Stomach (tissue), 4 donors: ENCODE measurements at regions not wholly inside any gene's neighbourhood (a gene's known extent, or its start where the extent isn't known, plus 50 kb on each side); places are given as distances from the start of the nearest gene placed in this dataset.

Source experiments
- EP300 ChIP-seq: sonication (generic); formaldehyde crosslinking; IDR thresholded peaks from one replicate; pipeline ENCODE4 v1.6.1; 2017; ENCODE audit warnings: antibody characterized with exemption
- POLR2AphosphoS5 ChIP-seq, 3 donors: sonication (generic); formaldehyde crosslinking; IDR thresholded peaks; one replicate each; pipeline ENCODE4 v1.6.1; 2016; ENCODE audit warnings: antibody characterized with exemption in 3 of 3
- TF ChIP-seq, protein P1 (sequence below), 7 experiments: fragments of 450-650 bp in 4 of 7; fragments of 200-600 bp in 3 of 7; sonication (generic) in 3 of 7; IDR thresholded peaks; one replicate each; pipeline ENCODE4 v1.5.1; 2016 to 2019; ENCODE audit warnings: antibody characterized with exemption in 7 of 7, control low read depth in 2 of 7, mild to moderate bottlenecking in 1 of 7

DNA sequence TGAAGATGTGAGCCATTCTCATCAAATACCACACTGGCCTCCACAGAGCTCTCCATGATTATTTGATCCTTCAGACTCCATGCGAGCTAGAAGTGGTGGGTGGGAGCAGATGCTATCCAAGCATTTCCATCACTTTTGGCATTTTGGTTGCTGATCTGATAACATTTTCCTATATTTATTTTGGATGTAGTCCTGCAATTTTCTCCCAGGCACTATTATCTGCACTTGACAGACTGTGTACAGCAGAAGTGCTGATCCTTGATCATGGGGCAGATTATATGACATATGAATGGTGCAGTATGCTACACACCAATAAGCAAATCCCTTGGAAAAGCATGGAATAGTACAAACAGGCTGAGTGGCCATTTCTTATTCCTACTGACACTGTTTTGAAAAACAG, 167.6 kb upstream of the LRRC7 start:
- TF ChIP-seq, protein P1, sequence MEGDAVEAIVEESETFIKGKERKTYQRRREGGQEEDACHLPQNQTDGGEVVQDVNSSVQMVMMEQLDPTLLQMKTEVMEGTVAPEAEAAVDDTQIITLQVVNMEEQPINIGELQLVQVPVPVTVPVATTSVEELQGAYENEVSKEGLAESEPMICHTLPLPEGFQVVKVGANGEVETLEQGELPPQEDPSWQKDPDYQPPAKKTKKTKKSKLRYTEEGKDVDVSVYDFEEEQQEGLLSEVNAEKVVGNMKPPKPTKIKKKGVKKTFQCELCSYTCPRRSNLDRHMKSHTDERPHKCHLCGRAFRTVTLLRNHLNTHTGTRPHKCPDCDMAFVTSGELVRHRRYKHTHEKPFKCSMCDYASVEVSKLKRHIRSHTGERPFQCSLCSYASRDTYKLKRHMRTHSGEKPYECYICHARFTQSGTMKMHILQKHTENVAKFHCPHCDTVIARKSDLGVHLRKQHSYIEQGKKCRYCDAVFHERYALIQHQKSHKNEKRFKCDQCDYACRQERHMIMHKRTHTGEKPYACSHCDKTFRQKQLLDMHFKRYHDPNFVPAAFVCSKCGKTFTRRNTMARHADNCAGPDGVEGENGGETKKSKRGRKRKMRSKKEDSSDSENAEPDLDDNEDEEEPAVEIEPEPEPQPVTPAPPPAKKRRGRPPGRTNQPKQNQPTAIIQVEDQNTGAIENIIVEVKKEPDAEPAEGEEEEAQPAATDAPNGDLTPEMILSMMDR (IDR thresholded peaks at IDR 0.05) = no peak
- TF ChIP-seq POLR2AphosphoS5 (IDR thresholded peaks at IDR 0.05) (no peak), EP300 (no peak)
